SU-DHL-6 (cell line): ENCODE measurements at regions not wholly inside any gene's neighbourhood (a gene's known extent, or its start where the extent isn't known, plus 50 kb on each side); places are given as distances from the start of the nearest gene placed in this dataset.

Experiments used
- H2AFZ ChIP-seq: fragments of 200-600 bp; sonication (generic); 2 replicates; pipeline ENCODE4 v1.6.1; 2014; ENCODE audit warnings: low read depth, mild to moderate bottlenecking, moderate library complexity, mixed read lengths, antibody characterized with exemption, low read length; ENCODE audit not compliant: severe bottlenecking
- H3F3A ChIP-seq: fragments of 200-600 bp; shearing (Covaris generic); 2 replicates; pipeline ENCODE4 v1.6.0; 2016; ENCODE audit warnings: antibody characterized with exemption, mild to moderate bottlenecking; ENCODE audit not compliant: insufficient read depth
- H3K27ac ChIP-seq: fragments of 200-600 bp; sonication (generic); 2 replicates; pipeline ENCODE4 v1.5.1; 2016; ENCODE audit warnings: low read depth, mild to moderate bottlenecking, low read length, moderate library complexity, mixed read lengths
- H3K27me3 ChIP-seq: fragments of 200-600 bp; sonication (generic), shearing (Covaris generic); 2 replicates; pipeline ENCODE4 v1.6.0; 2014; ENCODE audit warnings: mild to moderate bottlenecking, low read length
- H3K36me3 ChIP-seq: fragments of 200-600 bp; sonication (generic); 2 replicates; pipeline ENCODE4 v1.6.1; 2014; ENCODE audit warnings: mild to moderate bottlenecking, low read length, mixed read lengths
- H3K4me2 ChIP-seq: fragments of 300-600, 200-600 bp; shearing (Covaris generic), sonication (generic); 2 replicates; pipeline ENCODE4 v1.6.0; 2014; ENCODE audit warnings: low read length, low read depth, mild to moderate bottlenecking; ENCODE audit not compliant: poor library complexity, severe bottlenecking
- H3K4me3 ChIP-seq: fragments of 200-600 bp; sonication (generic); 2 replicates; pipeline ENCODE4 v1.5.1; 2014; ENCODE audit warnings: antibody characterized with exemption, low read length, mild to moderate bottlenecking, mixed read lengths; ENCODE audit not compliant: insufficient read depth, poor library complexity, severe bottlenecking
- H3K79me2 ChIP-seq: fragments of 200-600 bp; sonication (generic); 2 replicates; pipeline ENCODE4 v1.6.1; 2014; ENCODE audit warnings: mild to moderate bottlenecking, low read length, moderate library complexity; ENCODE audit not compliant: insufficient read depth
- H3K9ac ChIP-seq: fragments of 200-600 bp; sonication (generic); 2 replicates; pipeline ENCODE4 v1.7.0; 2014; ENCODE audit warnings: mild to moderate bottlenecking, low read length
- H3K9me2 ChIP-seq: fragments of 200-600 bp; sonication (generic); replicated peaks from 2 replicates; pipeline ENCODE4 v1.6.1; 2014; ENCODE audit warnings: low read length; ENCODE audit not compliant: insufficient read depth
- H3K9me3 ChIP-seq: fragments of 200-600 bp; sonication (generic); 2 replicates; pipeline ENCODE4 v1.6.1; 2014; ENCODE audit warnings: low read length, mixed read lengths; ENCODE audit not compliant: insufficient read depth
- H4K20me1 ChIP-seq: fragments of 200-600 bp; sonication (generic); 2 replicates; pipeline ENCODE4 v1.6.1; 2014; ENCODE audit warnings: low read depth, mild to moderate bottlenecking, antibody characterized with exemption, low read length, moderate library complexity, mixed read lengths
- EZH2phosphoT487 ChIP-seq: fragments of 200-600 bp; sonication (generic), shearing (Covaris generic); conservative IDR thresholded peaks from 2 replicates; pipeline ENCODE4 v1.6.1; 2018; ENCODE audit warnings: mild to moderate bottlenecking, antibody characterized with exemption, low read length, moderate library complexity, mixed read lengths
- TF ChIP-seq, protein P1 (sequence below): fragments of 200-600 bp; sonication (generic); IDR thresholded peaks from one replicate; pipeline ENCODE4 v1.5.1; 2017; ENCODE audit warnings: antibody characterized with exemption, mild to moderate bottlenecking, low read length, moderate library complexity; ENCODE audit not compliant: insufficient read depth, poor library complexity, severe bottlenecking

DNA sequence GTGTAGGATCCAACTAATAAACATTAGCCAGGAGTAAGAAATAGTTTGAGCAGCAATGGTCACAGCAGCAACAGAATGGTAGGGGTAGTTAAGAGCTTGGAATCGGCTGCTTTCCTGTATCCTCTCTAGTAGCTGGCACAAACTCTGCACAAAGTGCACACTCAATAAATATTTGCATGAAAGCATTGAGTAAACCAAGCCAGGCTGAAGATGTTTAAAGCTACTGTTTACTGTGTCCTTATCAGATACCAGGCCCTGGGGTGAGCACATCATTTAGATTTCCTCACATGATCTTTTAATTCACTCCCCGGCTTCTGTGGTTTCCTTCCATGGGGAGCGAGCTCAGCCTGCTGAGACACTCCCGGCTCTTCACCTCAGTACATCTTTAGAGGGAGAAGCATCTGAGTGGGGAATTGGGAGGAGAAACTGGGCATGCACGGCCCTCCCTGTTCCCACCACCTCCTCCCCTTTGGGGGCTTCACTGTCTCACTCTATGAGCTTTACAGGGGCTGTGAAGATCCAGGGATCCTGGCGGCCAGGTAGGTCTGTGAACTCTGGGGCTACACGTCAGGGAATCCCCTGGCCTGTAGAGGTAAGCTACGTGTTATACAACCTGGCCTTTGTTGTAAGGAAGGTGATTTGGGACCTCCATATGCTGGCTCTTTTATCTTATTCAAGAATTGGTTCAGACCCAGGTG, 107.2 kb upstream of the VASH1 start:
- no peaks in the 10 kb centered on the region for H4K20me1 ChIP-seq
- no peaks in the 10 kb centered on the region for H3K9me2 ChIP-seq
- no peaks in the 10 kb centered on the region for H3K9me3 ChIP-seq
- H3K4me3 ChIP-seq, result no peak overlapping the region
- H3F3A ChIP-seq, result no peaks in the 10 kb centered on the region
- H3K27me3 ChIP-seq, result no peaks in the 10 kb centered on the region
- H3K36me3 ChIP-seq, result no peaks in the 10 kb centered on the region
- no peaks in the 10 kb centered on the region for H3K79me2 ChIP-seq
- no peak overlapping the region for H3K9ac ChIP-seq
- no peak overlapping the region for H2AFZ ChIP-seq
- no peak overlapping the region for H3K27ac ChIP-seq
- TF ChIP-seq EZH2phosphoT487, result no peak
- TF ChIP-seq, protein P1, sequence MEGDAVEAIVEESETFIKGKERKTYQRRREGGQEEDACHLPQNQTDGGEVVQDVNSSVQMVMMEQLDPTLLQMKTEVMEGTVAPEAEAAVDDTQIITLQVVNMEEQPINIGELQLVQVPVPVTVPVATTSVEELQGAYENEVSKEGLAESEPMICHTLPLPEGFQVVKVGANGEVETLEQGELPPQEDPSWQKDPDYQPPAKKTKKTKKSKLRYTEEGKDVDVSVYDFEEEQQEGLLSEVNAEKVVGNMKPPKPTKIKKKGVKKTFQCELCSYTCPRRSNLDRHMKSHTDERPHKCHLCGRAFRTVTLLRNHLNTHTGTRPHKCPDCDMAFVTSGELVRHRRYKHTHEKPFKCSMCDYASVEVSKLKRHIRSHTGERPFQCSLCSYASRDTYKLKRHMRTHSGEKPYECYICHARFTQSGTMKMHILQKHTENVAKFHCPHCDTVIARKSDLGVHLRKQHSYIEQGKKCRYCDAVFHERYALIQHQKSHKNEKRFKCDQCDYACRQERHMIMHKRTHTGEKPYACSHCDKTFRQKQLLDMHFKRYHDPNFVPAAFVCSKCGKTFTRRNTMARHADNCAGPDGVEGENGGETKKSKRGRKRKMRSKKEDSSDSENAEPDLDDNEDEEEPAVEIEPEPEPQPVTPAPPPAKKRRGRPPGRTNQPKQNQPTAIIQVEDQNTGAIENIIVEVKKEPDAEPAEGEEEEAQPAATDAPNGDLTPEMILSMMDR, result no peak
- H3K4me2 ChIP-seq, result no peak overlapping the region

DNA sequence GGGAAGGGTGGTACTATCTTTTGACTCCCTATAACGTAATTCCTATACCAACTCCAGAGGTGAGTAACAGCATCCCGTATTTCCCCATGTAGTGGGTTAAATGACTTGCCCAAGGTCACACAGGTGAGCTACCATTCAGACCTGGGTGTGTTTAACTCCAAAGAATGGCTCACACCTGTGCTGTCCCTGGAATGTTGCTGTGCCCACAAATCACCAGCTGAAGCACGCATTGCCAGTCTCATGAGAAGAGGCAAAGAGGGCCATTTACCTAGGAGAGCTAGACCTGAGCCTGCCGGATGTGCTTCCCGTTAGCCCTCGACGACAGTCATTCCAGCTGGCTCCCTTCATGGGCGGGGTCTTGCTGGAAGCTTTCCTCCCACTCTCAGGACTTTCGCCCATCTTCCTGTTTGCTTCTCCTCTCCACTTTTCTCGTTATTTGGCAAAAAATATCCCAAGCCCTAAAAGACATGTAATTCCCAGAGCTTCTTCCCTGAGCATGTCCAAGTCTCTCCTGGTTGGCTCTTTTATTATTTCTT, 106.6 kb upstream of the VASH1 start:
- no peaks in the 10 kb centered on the region for H3F3A ChIP-seq
- no peaks in the 10 kb centered on the region for H3K9me2 ChIP-seq
- H3K9me3 ChIP-seq, result no peaks in the 10 kb centered on the region
- H3K4me2 ChIP-seq, result no peak overlapping the region
- TF ChIP-seq, protein P1, result no peak
- TF ChIP-seq EZH2phosphoT487, result no peak
- no peaks in the 10 kb centered on the region for H3K79me2 ChIP-seq
- no peak overlapping the region for H3K27ac ChIP-seq
- H4K20me1 ChIP-seq, result no peaks in the 10 kb centered on the region
- no peak overlapping the region for H3K4me3 ChIP-seq
- H2AFZ ChIP-seq, result no peak overlapping the region
- H3K36me3 ChIP-seq, result no peaks in the 10 kb centered on the region
- H3K27me3 ChIP-seq, result no peaks in the 10 kb centered on the region
- H3K9ac ChIP-seq, result no peak overlapping the region

DNA sequence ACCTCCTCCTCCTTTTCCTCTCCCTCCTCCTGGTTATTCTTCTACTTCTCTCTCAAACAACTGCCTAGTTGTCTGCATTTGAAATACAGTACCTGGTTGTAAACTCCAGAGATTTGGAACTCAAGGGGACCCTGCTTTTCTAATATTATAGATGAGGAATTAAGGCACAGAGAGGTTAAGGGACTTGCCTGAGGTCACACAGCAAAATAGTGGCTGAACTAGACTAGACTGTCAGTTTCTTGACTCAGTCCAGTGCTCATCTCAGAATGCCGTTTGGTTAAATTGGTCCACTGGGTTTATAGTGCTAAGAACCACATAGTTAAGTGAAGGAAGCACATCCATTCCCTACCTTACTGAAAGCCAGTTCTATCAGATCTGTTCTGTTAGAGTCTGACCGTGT, 105.9 kb upstream of the VASH1 start:
- Histone ChIP-seq H3F3A (no peaks in the 10 kb centered on the region), H4K20me1 (no peaks in the 10 kb centered on the region), H3K36me3 (no peaks in the 10 kb centered on the region), H3K9ac (no peak overlapping the region), H3K9me3 (no peaks in the 10 kb centered on the region), H2AFZ (no peak overlapping the region), H3K4me3 (no peak overlapping the region), H3K4me2 (no peak overlapping the region), H3K79me2 (no peaks in the 10 kb centered on the region), H3K27me3 (no peaks in the 10 kb centered on the region), H3K27ac (no peak overlapping the region), H3K9me2 (no peaks in the 10 kb centered on the region)
- TF ChIP-seq EZH2phosphoT487, result no peak
- TF ChIP-seq, protein P1, result no peak
